Thyroid gland (tissue), 4 donors: ENCODE measurements at regions not wholly inside any gene's neighbourhood (a gene's known extent, or its start where the extent isn't known, plus 50 kb on each side); places are given as distances from the start of the nearest gene placed in this dataset.
"Not testable (repeated sequence)": the region's sequence is repeated elsewhere in the genome, so short reads cannot be mapped to it uniquely, and the experiment has no call there.

ENCODE experiments used
- DNase-seq, 2 donors: peaks; one replicate each; pipeline ENCODE4 v3.0.0-alpha.2; 2019
- H3K27ac ChIP-seq, 3 donors: fragments of 200-600 bp; sonication (generic); 1 replicate in 2 of 3; 2 replicates in 1 of 3; pipeline ENCODE4 v1.5.1; 2016 to 2019; ENCODE audit warnings: mild to moderate bottlenecking in 1 of 3, moderate library complexity in 1 of 3
- H3K27me3 ChIP-seq: fragments of 200-600 bp; sonication (generic); one replicate; pipeline ENCODE4 v1.5.1; 2019
- H3K36me3 ChIP-seq, 2 donors: fragments of 200-600 bp; sonication (generic); one replicate each; pipeline ENCODE4 v1.5.1; 2016 to 2019
- H3K4me1 ChIP-seq, 2 donors: fragments of 200-600 bp; sonication (generic); one replicate each; pipeline ENCODE4 v1.5.1; 2017 to 2019
- H3K4me3 ChIP-seq, 3 donors: fragments of 200-600 bp; sonication (generic); replicated peaks in 1 of 3; 1 replicate in 2 of 3; 2 replicates in 1 of 3; pipeline ENCODE4 v1.5.1; 2016; ENCODE audit warnings: mild to moderate bottlenecking in 1 of 3
- H3K9me3 ChIP-seq: fragments of 200-600 bp; sonication (generic); one replicate; pipeline ENCODE4 v1.5.1; 2017
- CTCF ChIP-seq, 6 experiments: fragments of 200-600 bp in 3 of 6; fragments of 450-650 bp in 3 of 6; sonication (generic) in 3 of 6; IDR thresholded peaks; one replicate each; pipeline ENCODE4 v1.5.1; 2016 to 2019; ENCODE audit warnings: antibody characterized with exemption in 6 of 6, mild to moderate bottlenecking in 2 of 6, inconsistent platforms in 1 of 6, moderate library complexity in 1 of 6
- POLR2A ChIP-seq, 2 donors: fragments of 450-650 bp; IDR thresholded peaks; one replicate each; pipeline ENCODE4 v1.6.1; 2017; ENCODE audit warnings: antibody characterized with exemption in 2 of 2, mild to moderate bottlenecking in 2 of 2, moderate library complexity in 1 of 2
- WGBS, 2 donors: methylation state at CpG; one replicate each; pipeline ENCODE4 v1.1.5; 2017; 5-methylcytosine and 5-hydroxymethylcytosine counted together
- intact Hi-C: fragments of 100-400 bp; cut with DNase I; formaldehyde crosslinking; loops from one replicate; pipeline ENCODE4 v1.15.1; 2023

- TF ChIP-seq CTCF (IDR thresholded peaks at IDR 0.05) (no peak), POLR2A (IDR thresholded peaks at IDR 0.05) (no peak)
- Histone ChIP-seq H3K4me3 (no peak overlapping the region), H3K27ac (no peak overlapping the region), H3K27me3 (no peaks in the 10 kb centered on the region), H3K9me3 (no peaks in the 10 kb centered on the region), H3K4me1 (no peaks in the 10 kb centered on the region), H3K36me3 (no peaks in the 10 kb centered on the region)
- DNase-seq, result no peak
- WGBS, 2 donors, result 75 to 77% methylated on average over 10 of the region's 10 CpGs
- intact Hi-C loops, result loop anchor here (10.0 kb wide), 1 partner anchor 772 kb away; no protein-coding TSS in a partner anchor
Measured at GRCh38 chr20:29876911-29877285, 1380.6 kb upstream of the DEFB115 start.

GRCh38 chr20:29877411-29878280 is 1379.8 kb upstream of the DEFB115 start:
- H3K27me3 ChIP-seq, result not testable (repeated sequence)
- intact Hi-C loops, result loop anchor here (10.0 kb wide), 1 partner anchor 773 kb away; no protein-coding TSS in a partner anchor

GRCh38 chr20:29878281-29878741 is 1379.2 kb upstream of the DEFB115 start:
- no peaks in the 10 kb centered on the region for H3K4me1 ChIP-seq
- no peak overlapping the region for H3K4me3 ChIP-seq
- DNase-seq, result peak in 1 of 2 donors; percentile 3
- H3K9me3 ChIP-seq, result no peaks in the 10 kb centered on the region
- intact Hi-C loops, result loop anchor here (10.0 kb wide), 1 partner anchor 774 kb away; no protein-coding TSS in a partner anchor
- no peaks in the 10 kb centered on the region for H3K36me3 ChIP-seq
- H3K27me3 ChIP-seq, result no peaks in the 10 kb centered on the region
- no peak overlapping the region for H3K27ac ChIP-seq
- TF ChIP-seq CTCF (IDR thresholded peaks at IDR 0.05) (no peak), POLR2A (IDR thresholded peaks at IDR 0.05) (no peak)
- WGBS, 2 donors, result 38 to 39% methylated on average over 19 to 23 of the region's 24 CpGs

More at GRCh38 chr20:29877411-29878280, 1379.8 kb upstream of the DEFB115 start:
- H3K27ac ChIP-seq, H3K4me3 ChIP-seq, H3K9me3 ChIP-seq, H3K4me1 ChIP-seq, DNase-seq, H3K36me3 ChIP-seq: not testable (repeated sequence)
- 48 to 59% methylated on average over 31 of the region's 31 CpGs for WGBS, 2 donors

GRCh38 chr20:29878777-29879442 is 1378.6 kb upstream of the DEFB115 start:
- DNase-seq, result no peak
- Histone ChIP-seq H3K9me3 (no peaks in the 10 kb centered on the region), H3K27ac (no peak overlapping the region), H3K27me3 (no peaks in the 10 kb centered on the region), H3K36me3 (no peaks in the 10 kb centered on the region), H3K4me3 (no peak overlapping the region), H3K4me1 (no peaks in the 10 kb centered on the region)
- 48 to 56% methylated on average over 23 to 24 of the region's 24 CpGs for WGBS, 2 donors
- no peak for TF ChIP-seq CTCF (IDR thresholded peaks at IDR 0.05)
- TF ChIP-seq POLR2A (IDR thresholded peaks at IDR 0.05), result no peak
- intact Hi-C loops, result loop anchor here (10.0 kb wide), 1 partner anchor 774 kb away; no protein-coding TSS in a partner anchor

GRCh38 chr20:29881107-29881506 is 1376.4 kb upstream of the DEFB115 start:
- H3K4me3 ChIP-seq, H3K36me3 ChIP-seq, H3K4me1 ChIP-seq, intact Hi-C loops, H3K9me3 ChIP-seq, DNase-seq, H3K27me3 ChIP-seq, H3K27ac ChIP-seq: not testable (repeated sequence)
- 76 to 82% methylated on average over 1 of the region's 1 CpG for WGBS, 2 donors

- H3K36me3 ChIP-seq, H3K4me1 ChIP-seq, intact Hi-C loops, H3K4me3 ChIP-seq, H3K9me3 ChIP-seq, DNase-seq, H3K27me3 ChIP-seq, H3K27ac ChIP-seq: not testable (repeated sequence)
- 73 to 76% methylated on average over 13 of the region's 13 CpGs for WGBS, 2 donors
Measured at GRCh38 chr20:29883514-29884219, 1373.8 kb upstream of the DEFB115 start.

- H3K9me3 ChIP-seq, H3K4me1 ChIP-seq, H3K4me3 ChIP-seq, H3K36me3 ChIP-seq, DNase-seq, H3K27me3 ChIP-seq, H3K27ac ChIP-seq, intact Hi-C loops: not testable (repeated sequence)
- whole genome bisulfite sequencing, 2 donors, result 72 to 77% methylated on average over 3 of the region's 3 CpGs
Measured at GRCh38 chr20:29884322-29884721, 1373.1 kb upstream of the DEFB115 start.

GRCh38 chr20:29885282-29886185 is 1371.9 kb upstream of the DEFB115 start:
- H3K9me3 ChIP-seq, H3K4me3 ChIP-seq, intact Hi-C loops, DNase-seq, H3K36me3 ChIP-seq, H3K27ac ChIP-seq, H3K4me1 ChIP-seq, H3K27me3 ChIP-seq: not testable (repeated sequence)
- 31% methylated on average over 2 of the region's 3 CpGs for WGBS, 2 donors
